ENCODE measurements at regions not wholly inside any gene's neighbourhood (a gene's known extent, or its start where the extent isn't known, plus 50 kb on each side); places are given as distances from the start of the nearest gene placed in this dataset.

DNA sequence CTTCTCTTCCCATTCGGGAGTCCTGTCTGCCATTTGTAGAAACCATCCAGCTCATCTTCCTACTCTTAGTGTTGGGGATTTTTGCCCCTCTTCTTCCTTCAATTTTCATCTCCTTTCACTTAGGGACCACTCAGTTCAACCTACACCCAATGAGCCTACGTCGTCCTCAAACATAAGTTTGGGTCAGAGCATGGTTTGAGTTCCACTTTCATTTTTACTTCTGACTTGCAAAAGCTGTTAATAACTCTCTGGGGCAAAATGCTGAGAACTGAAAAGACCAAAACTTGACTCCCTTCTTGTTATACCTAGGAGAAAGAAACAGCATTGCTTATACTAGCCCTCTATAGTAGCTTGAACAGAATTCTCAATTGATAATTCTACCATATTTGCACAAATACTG is 381.5 kb upstream of the MPDZ start:
- TF ChIP-seq, protein P1, sequence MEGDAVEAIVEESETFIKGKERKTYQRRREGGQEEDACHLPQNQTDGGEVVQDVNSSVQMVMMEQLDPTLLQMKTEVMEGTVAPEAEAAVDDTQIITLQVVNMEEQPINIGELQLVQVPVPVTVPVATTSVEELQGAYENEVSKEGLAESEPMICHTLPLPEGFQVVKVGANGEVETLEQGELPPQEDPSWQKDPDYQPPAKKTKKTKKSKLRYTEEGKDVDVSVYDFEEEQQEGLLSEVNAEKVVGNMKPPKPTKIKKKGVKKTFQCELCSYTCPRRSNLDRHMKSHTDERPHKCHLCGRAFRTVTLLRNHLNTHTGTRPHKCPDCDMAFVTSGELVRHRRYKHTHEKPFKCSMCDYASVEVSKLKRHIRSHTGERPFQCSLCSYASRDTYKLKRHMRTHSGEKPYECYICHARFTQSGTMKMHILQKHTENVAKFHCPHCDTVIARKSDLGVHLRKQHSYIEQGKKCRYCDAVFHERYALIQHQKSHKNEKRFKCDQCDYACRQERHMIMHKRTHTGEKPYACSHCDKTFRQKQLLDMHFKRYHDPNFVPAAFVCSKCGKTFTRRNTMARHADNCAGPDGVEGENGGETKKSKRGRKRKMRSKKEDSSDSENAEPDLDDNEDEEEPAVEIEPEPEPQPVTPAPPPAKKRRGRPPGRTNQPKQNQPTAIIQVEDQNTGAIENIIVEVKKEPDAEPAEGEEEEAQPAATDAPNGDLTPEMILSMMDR (conservative IDR thresholded peaks at IDR 0.05 in 1 of 2, IDR thresholded peaks at IDR 0.05 in 1 of 2; ENCODE audit: low read depth in 1 of 2, low read length in 2 of 2) = no peak
- TF ChIP-seq EZH2 (IDR thresholded peaks at IDR 0.05; ENCODE audit: low read length, missing control alignments) = no peak
